ENCODE measurements at regions not wholly inside any gene's neighbourhood (a gene's known extent, or its start where the extent isn't known, plus 50 kb on each side); places are given as distances from the start of the nearest gene placed in this dataset.

- no peak overlapping the region for H3K27ac ChIP-seq (ENCODE audit: insufficient read depth, low read length)
- H3K36me3 ChIP-seq (ENCODE audit: control insufficient read depth, insufficient read depth, low read length) = no peaks in the 10 kb centered on the region
- H3K27me3 ChIP-seq (ENCODE audit: control insufficient read depth, insufficient read depth, low read length) = no peaks in the 10 kb centered on the region
- no peak overlapping the region for H2AFZ ChIP-seq (ENCODE audit: low read length)
- no peaks in the 10 kb centered on the region for H3K9me3 ChIP-seq (ENCODE audit: control insufficient read depth, insufficient read depth, low read depth, low read length)
- H3K4me3 ChIP-seq (replicated peaks in 1 of 4; ENCODE audit: control extremely low read depth in 1 of 4, insufficient read depth in 1 of 4, low read depth in 3 of 4, low read length in 4 of 4) = no peak overlapping the region
- H3K79me2 ChIP-seq (ENCODE audit: control insufficient read depth, insufficient read depth, low read length) = no peaks in the 10 kb centered on the region
- H4K20me1 ChIP-seq (ENCODE audit: control insufficient read depth, extremely low read depth, insufficient read depth, low read length) = no peaks in the 10 kb centered on the region
- TF ChIP-seq CTCF (conservative IDR thresholded peaks at IDR 0.05 in 1 of 2, IDR thresholded peaks at IDR 0.05 in 1 of 2; ENCODE audit: low read depth in 1 of 2, low read length in 2 of 2) (no peak), EZH2 (IDR thresholded peaks at IDR 0.05; ENCODE audit: low read length, missing control alignments) (no peak)
- no peaks in the 10 kb centered on the region for H3K4me1 ChIP-seq (ENCODE audit: control insufficient read depth, extremely low read depth, insufficient read depth, low read length)
- H3K4me2 ChIP-seq (ENCODE audit: extremely low read depth, insufficient read depth, low read length) = no peak overlapping the region
- H3K9ac ChIP-seq (ENCODE audit: insufficient read depth, low read length) = no peak overlapping the region
- no peak for DNase-seq (ENCODE audit: low read depth in 2 of 2)
Observed at GRCh38 chr6:108766886-108767285, 81.3 kb upstream of the ARMC2 start.

GRCh38 chr6:108767418-108768165 lies 80.6 kb upstream of the ARMC2 start:
- Histone ChIP-seq H3K9ac (ENCODE audit: insufficient read depth, low read length) (no peak overlapping the region), H3K9me3 (ENCODE audit: control insufficient read depth, insufficient read depth, low read depth, low read length) (no peaks in the 10 kb centered on the region)
- TF ChIP-seq EZH2 (IDR thresholded peaks at IDR 0.05; ENCODE audit: low read length, missing control alignments) = no peak
- no peak for TF ChIP-seq CTCF (conservative IDR thresholded peaks at IDR 0.05 in 1 of 2, IDR thresholded peaks at IDR 0.05 in 1 of 2; ENCODE audit: low read depth in 1 of 2, low read length in 2 of 2)

GRCh38 chr6:108768166-108768555 lies 80.1 kb upstream of the ARMC2 start:
- no peaks in the 10 kb centered on the region for H3K9me3 ChIP-seq (ENCODE audit: control insufficient read depth, insufficient read depth, low read depth, low read length)
- no peak overlapping the region for H3K9ac ChIP-seq (ENCODE audit: insufficient read depth, low read length)
- H2AFZ ChIP-seq (ENCODE audit: low read length) = no peak overlapping the region
- H4K20me1 ChIP-seq (ENCODE audit: control insufficient read depth, extremely low read depth, insufficient read depth, low read length) = no peaks in the 10 kb centered on the region
- no peak overlapping the region for H3K27ac ChIP-seq (ENCODE audit: insufficient read depth, low read length)
- no peak for DNase-seq (ENCODE audit: low read depth in 2 of 2)
- no peak overlapping the region for H3K4me3 ChIP-seq (replicated peaks in 1 of 4; ENCODE audit: control extremely low read depth in 1 of 4, insufficient read depth in 1 of 4, low read depth in 3 of 4, low read length in 4 of 4)
- H3K4me2 ChIP-seq (ENCODE audit: extremely low read depth, insufficient read depth, low read length) = no peak overlapping the region
- H3K27me3 ChIP-seq (ENCODE audit: control insufficient read depth, insufficient read depth, low read length) = no peaks in the 10 kb centered on the region
- no peak for TF ChIP-seq EZH2 (IDR thresholded peaks at IDR 0.05; ENCODE audit: low read length, missing control alignments)
- TF ChIP-seq CTCF (conservative IDR thresholded peaks at IDR 0.05 in 1 of 2, IDR thresholded peaks at IDR 0.05 in 1 of 2; ENCODE audit: low read depth in 1 of 2, low read length in 2 of 2) = no peak
- H3K79me2 ChIP-seq (ENCODE audit: control insufficient read depth, insufficient read depth, low read length) = no peaks in the 10 kb centered on the region
- H3K36me3 ChIP-seq (ENCODE audit: control insufficient read depth, insufficient read depth, low read length) = no peaks in the 10 kb centered on the region
- no peaks in the 10 kb centered on the region for H3K4me1 ChIP-seq (ENCODE audit: control insufficient read depth, extremely low read depth, insufficient read depth, low read length)

More at GRCh38 chr6:108767418-108768165, 80.6 kb upstream of the ARMC2 start:
- no peaks in the 10 kb centered on the region for H3K79me2 ChIP-seq (ENCODE audit: control insufficient read depth, insufficient read depth, low read length)
- H4K20me1 ChIP-seq (ENCODE audit: control insufficient read depth, extremely low read depth, insufficient read depth, low read length) = no peaks in the 10 kb centered on the region
- H3K27ac ChIP-seq (ENCODE audit: insufficient read depth, low read length) = no peak overlapping the region
- H3K4me2 ChIP-seq (ENCODE audit: extremely low read depth, insufficient read depth, low read length) = no peak overlapping the region
- no peak for DNase-seq (ENCODE audit: low read depth in 2 of 2)
- no peaks in the 10 kb centered on the region for H3K4me1 ChIP-seq (ENCODE audit: control insufficient read depth, extremely low read depth, insufficient read depth, low read length)
- H3K27me3 ChIP-seq (ENCODE audit: control insufficient read depth, insufficient read depth, low read length) = no peaks in the 10 kb centered on the region
- no peak overlapping the region for H3K4me3 ChIP-seq (replicated peaks in 1 of 4; ENCODE audit: control extremely low read depth in 1 of 4, insufficient read depth in 1 of 4, low read depth in 3 of 4, low read length in 4 of 4)
- H2AFZ ChIP-seq (ENCODE audit: low read length) = no peak overlapping the region
- H3K36me3 ChIP-seq (ENCODE audit: control insufficient read depth, insufficient read depth, low read length) = no peaks in the 10 kb centered on the region
